HL-60 (cell line): ENCODE measurements at regions not wholly inside any gene's neighbourhood (a gene's known extent, or its start where the extent isn't known, plus 50 kb on each side); places are given as distances from the start of the nearest gene placed in this dataset.

Experiments
- DNase-seq, 2 experiments: peaks; one replicate each; pipeline ENCODE4 v3.0.0-alpha.2; 2010 to 2020; ENCODE audit warnings: low read depth in 1 of 2, low spot score in 1 of 2
- H3K27ac ChIP-seq: fragments of 250-450 bp; sonication (Bioruptor Pico); replicated peaks from 2 replicates; pipeline ENCODE4 v1.5.1; 2020; ENCODE audit warnings: mild to moderate bottlenecking, moderate library complexity
- H3K27me3 ChIP-seq: fragments of 250-450 bp; sonication (Bioruptor Pico); 2 replicates; pipeline ENCODE4 v1.5.1; 2021; ENCODE audit warnings: mild to moderate bottlenecking, moderate library complexity; ENCODE audit not compliant: insufficient read depth, poor library complexity, severe bottlenecking
- H3K4me3 ChIP-seq: replicated peaks from 2 replicates; pipeline ENCODE4 v1.5.1; 2011; ENCODE audit warnings: mild to moderate bottlenecking, control low read depth, low read length; ENCODE audit not compliant: insufficient read depth
- CTCF ChIP-seq: IDR thresholded peaks from one replicate; pipeline ENCODE4 v1.5.1; 2011; ENCODE audit warnings: low read length, control low read depth, inconsistent platforms; ENCODE audit not compliant: insufficient read depth
- GABPA ChIP-seq: IDR thresholded peaks from 2 replicates; pipeline ENCODE4 v1.6.1; 2012; ENCODE audit warnings: low read depth
- POLR2AphosphoS5 ChIP-seq: IDR thresholded peaks from 2 replicates; pipeline ENCODE4 v1.6.1; 2012; ENCODE audit warnings: low read depth
- SPI1 ChIP-seq: IDR thresholded peaks from 2 replicates; pipeline ENCODE4 v1.6.1; 2012; ENCODE audit warnings: low read depth, mild to moderate bottlenecking, borderline replicate concordance
- TF ChIP-seq, protein P1 (sequence below): IDR thresholded peaks from 2 replicates; pipeline ENCODE4 v1.6.1; 2012; ENCODE audit warnings: low read depth; ENCODE audit not compliant: insufficient replicate concordance

DNA sequence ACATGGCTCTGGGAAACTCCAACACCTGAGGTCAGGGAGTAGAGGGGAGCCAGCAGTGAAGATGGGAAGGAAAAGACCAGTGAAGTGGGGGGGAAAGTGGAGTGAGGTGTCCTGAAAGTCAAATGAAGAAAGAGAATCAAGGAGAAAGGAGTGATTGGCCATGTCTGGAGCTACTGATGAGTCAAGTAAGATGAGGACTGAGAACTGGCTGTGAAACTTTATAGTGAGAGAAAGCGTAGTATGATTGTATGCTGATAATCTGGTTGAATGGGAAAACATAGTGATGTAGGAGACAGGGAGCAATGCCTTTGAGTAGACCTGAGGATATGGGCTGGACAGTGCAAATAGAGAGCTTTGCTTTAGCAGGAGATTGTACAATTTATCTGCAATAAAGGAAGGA, 183.6 kb upstream of the GMDS start:
- Histone ChIP-seq H3K27me3 (no peaks in the 10 kb centered on the region), H3K27ac (no peak overlapping the region), H3K4me3 (no peak overlapping the region)
- DNase-seq: no peak
- TF ChIP-seq SPI1 (no peak), GABPA (no peak), POLR2AphosphoS5 (no peak), CTCF (no peak)
- TF ChIP-seq, protein P1, sequence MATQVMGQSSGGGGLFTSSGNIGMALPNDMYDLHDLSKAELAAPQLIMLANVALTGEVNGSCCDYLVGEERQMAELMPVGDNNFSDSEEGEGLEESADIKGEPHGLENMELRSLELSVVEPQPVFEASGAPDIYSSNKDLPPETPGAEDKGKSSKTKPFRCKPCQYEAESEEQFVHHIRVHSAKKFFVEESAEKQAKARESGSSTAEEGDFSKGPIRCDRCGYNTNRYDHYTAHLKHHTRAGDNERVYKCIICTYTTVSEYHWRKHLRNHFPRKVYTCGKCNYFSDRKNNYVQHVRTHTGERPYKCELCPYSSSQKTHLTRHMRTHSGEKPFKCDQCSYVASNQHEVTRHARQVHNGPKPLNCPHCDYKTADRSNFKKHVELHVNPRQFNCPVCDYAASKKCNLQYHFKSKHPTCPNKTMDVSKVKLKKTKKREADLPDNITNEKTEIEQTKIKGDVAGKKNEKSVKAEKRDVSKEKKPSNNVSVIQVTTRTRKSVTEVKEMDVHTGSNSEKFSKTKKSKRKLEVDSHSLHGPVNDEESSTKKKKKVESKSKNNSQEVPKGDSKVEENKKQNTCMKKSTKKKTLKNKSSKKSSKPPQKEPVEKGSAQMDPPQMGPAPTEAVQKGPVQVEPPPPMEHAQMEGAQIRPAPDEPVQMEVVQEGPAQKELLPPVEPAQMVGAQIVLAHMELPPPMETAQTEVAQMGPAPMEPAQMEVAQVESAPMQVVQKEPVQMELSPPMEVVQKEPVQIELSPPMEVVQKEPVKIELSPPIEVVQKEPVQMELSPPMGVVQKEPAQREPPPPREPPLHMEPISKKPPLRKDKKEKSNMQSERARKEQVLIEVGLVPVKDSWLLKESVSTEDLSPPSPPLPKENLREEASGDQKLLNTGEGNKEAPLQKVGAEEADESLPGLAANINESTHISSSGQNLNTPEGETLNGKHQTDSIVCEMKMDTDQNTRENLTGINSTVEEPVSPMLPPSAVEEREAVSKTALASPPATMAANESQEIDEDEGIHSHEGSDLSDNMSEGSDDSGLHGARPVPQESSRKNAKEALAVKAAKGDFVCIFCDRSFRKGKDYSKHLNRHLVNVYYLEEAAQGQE: no peak

GRCh38 chr6:2426561-2427340, 181.3 kb upstream of the GMDS start:
- TF ChIP-seq POLR2AphosphoS5: no peak
- no peak for TF ChIP-seq CTCF
- no peak for TF ChIP-seq SPI1
- TF ChIP-seq, protein P1: no peak
- no peak for TF ChIP-seq GABPA
- H3K4me3 ChIP-seq: no peak overlapping the region
- DNase-seq: no peak
- no peak overlapping the region for H3K27ac ChIP-seq
- no peaks in the 10 kb centered on the region for H3K27me3 ChIP-seq

DNA sequence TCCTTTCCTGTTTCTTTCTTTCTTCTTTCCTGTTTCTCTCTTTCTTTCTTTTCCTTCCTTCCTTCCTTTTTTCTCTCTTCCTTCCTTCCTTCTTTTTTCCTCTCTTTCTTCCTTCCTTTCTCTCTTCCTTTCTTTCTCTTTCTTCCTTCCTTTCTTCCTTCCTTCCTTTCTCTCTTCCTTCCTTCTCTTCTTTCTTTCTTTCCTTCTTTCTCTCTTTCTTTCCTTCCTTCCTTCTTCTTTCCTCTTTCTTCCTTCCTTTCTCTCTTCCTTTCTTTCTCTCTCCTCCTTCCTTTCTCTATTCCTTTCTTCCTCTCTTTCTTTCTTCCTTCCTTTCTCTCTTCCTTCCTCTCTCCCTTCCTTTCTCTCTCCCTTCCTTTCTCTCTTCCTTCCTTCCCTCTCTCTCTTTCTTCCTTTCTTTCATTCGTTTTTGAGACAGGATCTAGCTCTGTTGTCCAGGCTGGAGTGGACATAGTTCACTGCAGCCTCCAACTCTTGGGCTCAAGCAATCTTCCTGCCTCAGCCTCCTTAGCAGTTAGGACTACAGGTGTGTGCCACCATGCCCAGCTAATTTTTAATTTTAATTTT, 170.8 kb upstream of the GMDS start:
- no peak overlapping the region for H3K27ac ChIP-seq
- no peak for DNase-seq
- H3K4me3 ChIP-seq: no peak overlapping the region
- TF ChIP-seq GABPA (no peak), SPI1 (no peak), POLR2AphosphoS5 (no peak), CTCF (no peak)
- TF ChIP-seq, protein P1: no peak
- no peaks in the 10 kb centered on the region for H3K27me3 ChIP-seq
